HEK293 (cell line): ENCODE measurements at regions not wholly inside any gene's neighbourhood (a gene's known extent, or its start where the extent isn't known, plus 50 kb on each side); places are given as distances from the start of the nearest gene placed in this dataset.

Source experiments
- CTCF ChIA-PET: fragments of 350-600 bp; formaldehyde crosslinking; extraction: SDS; loops from one replicate; lab custom pipeline; 2021; ENCODE audit warnings: antibody characterized with exemption; lab: Yijun Ruan, JAX
- POLR2A ChIA-PET: fragments of 300-600 bp; formaldehyde crosslinking; extraction: SDS; loops from one replicate; lab custom pipeline; 2020; ENCODE audit warnings: antibody characterized with exemption, inconsistent platforms; lab: Yijun Ruan, JAX
- H3K27ac ChIP-seq: fragments of 200-500 bp; sonication (Bioruptor generic); 2 replicates; pipeline ENCODE4 v1.5.1; 2014; ENCODE audit warnings: low read depth, low read length, control low read depth, inconsistent platforms; ENCODE audit errors: extremely low read depth
- H3K36me3 ChIP-seq, 2 experiments: fragments of 200-500 bp in 1 of 2; sonication (Bioruptor generic) in 1 of 2; 1 replicate in 1 of 2; 2 replicates in 1 of 2; pipeline ENCODE4 v1.5.1; 2014 to 2017; ENCODE audit warnings: inconsistent platforms in 2 of 2, low read length in 2 of 2; ENCODE audit not compliant: control insufficient read depth in 2 of 2, insufficient read depth in 1 of 2
- H3K4me1 ChIP-seq: fragments of 200-500 bp; sonication (Bioruptor generic); 2 replicates; pipeline ENCODE4 v1.5.1; 2014; ENCODE audit warnings: mild to moderate bottlenecking, low read length, inconsistent platforms; ENCODE audit not compliant: control insufficient read depth, insufficient read depth
- H3K4me3 ChIP-seq: 2 replicates; pipeline ENCODE4 v1.5.1; 2011; ENCODE audit warnings: low read depth, mild to moderate bottlenecking, control low read depth, low read length, moderate library complexity
- H3K9me3 ChIP-seq: fragments of 200-500 bp; sonication (Bioruptor generic); 2 replicates; pipeline ENCODE4 v1.5.1; 2014; ENCODE audit warnings: low read depth, low read length, inconsistent platforms; ENCODE audit not compliant: control insufficient read depth, insufficient read depth
- KLF8 ChIP-seq: fragments of 450-650 bp; formaldehyde crosslinking; IDR thresholded peaks from 2 replicates; pipeline ENCODE4 v1.5.1; 2016; ENCODE audit warnings: missing biosample characterization, missing genetic modification characterization
- PRDM1 ChIP-seq: fragments of 450-650 bp; formaldehyde crosslinking; IDR thresholded peaks from 2 replicates; pipeline ENCODE4; 2016; ENCODE audit warnings: missing biosample characterization, missing genetic modification characterization
- ZBTB21 ChIP-seq: fragments of 450-650 bp; formaldehyde crosslinking; IDR thresholded peaks from 2 replicates; pipeline ENCODE4 v1.5.1; 2017; ENCODE audit warnings: missing biosample characterization, missing genetic modification characterization
- ZFP3 ChIP-seq: fragments of 450-650 bp; formaldehyde crosslinking; IDR thresholded peaks from 2 replicates; pipeline ENCODE4 v1.5.1; 2016; ENCODE audit warnings: low read depth, missing biosample characterization, missing genetic modification characterization
- ZIC2 ChIP-seq: fragments of 450-650 bp; formaldehyde crosslinking; IDR thresholded peaks from 2 replicates; pipeline ENCODE4 v1.5.1; 2016; ENCODE audit warnings: missing biosample characterization, missing genetic modification characterization
- ZNF114 ChIP-seq: fragments of 450-650 bp; formaldehyde crosslinking; IDR thresholded peaks from 2 replicates; pipeline ENCODE4 v1.5.0; 2017; ENCODE audit warnings: missing biosample characterization, missing genetic modification characterization
- ZNF157 ChIP-seq: fragments of 450-650 bp; formaldehyde crosslinking; IDR thresholded peaks from 2 replicates; pipeline ENCODE4 v1.5.1; 2016; ENCODE audit warnings: missing biosample characterization, missing genetic modification characterization
- ZNF16 ChIP-seq: fragments of 450-650 bp; formaldehyde crosslinking; IDR thresholded peaks from 2 replicates; pipeline ENCODE4 v1.5.1; 2016; ENCODE audit warnings: low read depth, missing biosample characterization, missing genetic modification characterization
- ZNF202 ChIP-seq: fragments of 450-650 bp; formaldehyde crosslinking; IDR thresholded peaks from 2 replicates; pipeline ENCODE4 v1.5.1; 2016; ENCODE audit warnings: missing biosample characterization, missing genetic modification characterization, borderline replicate concordance
- ZNF221 ChIP-seq: fragments of 450-650 bp; formaldehyde crosslinking; IDR thresholded peaks from 2 replicates; pipeline ENCODE4 v1.5.1; 2017; ENCODE audit warnings: missing biosample characterization, missing genetic modification characterization, borderline replicate concordance
- ZNF23 ChIP-seq: fragments of 450-650 bp; formaldehyde crosslinking; IDR thresholded peaks from 2 replicates; pipeline ENCODE4 v1.5.1; 2016; ENCODE audit warnings: missing biosample characterization, missing genetic modification characterization, borderline replicate concordance
- ZNF324 ChIP-seq: fragments of 450-650 bp; formaldehyde crosslinking; IDR thresholded peaks from 2 replicates; pipeline ENCODE4 v1.5.1; 2016; ENCODE audit warnings: missing biosample characterization, missing genetic modification characterization
- ZNF555 ChIP-seq: fragments of 450-650 bp; formaldehyde crosslinking; conservative IDR thresholded peaks from 2 replicates; pipeline ENCODE4 v1.5.1; 2017; ENCODE audit warnings: missing biosample characterization, mild to moderate bottlenecking, missing genetic modification characterization, inconsistent platforms
- ZNF623 ChIP-seq: fragments of 450-650 bp; formaldehyde crosslinking; IDR thresholded peaks from 2 replicates; pipeline ENCODE4 v1.5.1; 2016; ENCODE audit warnings: missing biosample characterization, missing genetic modification characterization
- ZNF654 ChIP-seq: fragments of 450-650 bp; formaldehyde crosslinking; IDR thresholded peaks from 2 replicates; pipeline ENCODE4 v1.5.1; 2016; ENCODE audit warnings: low read depth, missing biosample characterization, missing genetic modification characterization
- ZNF677 ChIP-seq: fragments of 450-650 bp; IDR thresholded peaks from 2 replicates; pipeline ENCODE4 v1.5.0; 2018; ENCODE audit warnings: missing biosample characterization, mild to moderate bottlenecking, missing genetic modification characterization, moderate library complexity
- ZNF785 ChIP-seq: fragments of 450-650 bp; formaldehyde crosslinking; IDR thresholded peaks from 2 replicates; pipeline ENCODE4 v1.5.1; 2016; ENCODE audit warnings: missing biosample characterization, missing genetic modification characterization
- ZSCAN30 ChIP-seq: fragments of 450-650 bp; IDR thresholded peaks from 2 replicates; pipeline ENCODE4 v1.5.1; 2018; ENCODE audit warnings: missing biosample characterization, mild to moderate bottlenecking, missing genetic modification characterization, moderate library complexity
- TF ChIP-seq, protein P1 (sequence below): fragments of 450-650 bp; formaldehyde crosslinking; IDR thresholded peaks from 2 replicates; pipeline ENCODE4 v1.5.1; 2016; ENCODE audit warnings: missing biosample characterization, missing genetic modification characterization
- TF ChIP-seq, protein P2 (sequence below): fragments of 450-650 bp; formaldehyde crosslinking; IDR thresholded peaks from 2 replicates; pipeline ENCODE4 v1.5.1; 2017; ENCODE audit warnings: missing biosample characterization, missing genetic modification characterization
- TF ChIP-seq, protein P3 (sequence below): fragments of 450-650 bp; formaldehyde crosslinking; IDR thresholded peaks from 2 replicates; pipeline ENCODE4 v1.5.1; 2017; ENCODE audit warnings: missing biosample characterization, missing genetic modification characterization
- TF ChIP-seq, protein P4 (sequence below): fragments of 450-650 bp; formaldehyde crosslinking; IDR thresholded peaks from 2 replicates; pipeline ENCODE4 v1.5.1; 2016; ENCODE audit warnings: missing biosample characterization, missing genetic modification characterization

DNA sequence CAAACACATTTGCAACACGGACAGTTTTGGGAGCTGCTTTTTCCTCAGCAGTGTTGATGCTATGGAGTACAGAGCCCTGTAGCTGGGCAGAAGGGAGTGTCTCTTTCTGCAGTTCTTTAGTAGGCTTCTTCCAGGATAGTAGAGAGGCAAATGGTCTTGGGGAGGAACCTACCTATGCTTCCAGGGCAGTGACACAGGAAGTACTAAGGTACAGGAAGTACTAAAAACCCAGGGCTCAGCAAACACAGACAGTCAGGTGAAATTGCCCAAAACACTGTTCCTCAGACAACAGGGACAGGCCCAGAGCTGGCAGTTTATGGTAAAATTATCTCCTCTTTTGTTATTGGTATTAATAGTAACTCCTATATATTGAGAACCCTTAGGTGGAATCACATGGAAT lies 217.6 kb downstream of the TTC8 start:
- POLR2A ChIA-PET, result no interaction called here
- Histone ChIP-seq H3K27ac (no peak overlapping the region), H3K4me3 (no peak overlapping the region)
- no peak for TF ChIP-seq ZNF221 (tag by site-specific recombination)
- TF ChIP-seq, all 188 proteins: peak for 0
- no peaks in the 10 kb centered on the region for H3K4me1 ChIP-seq
- CTCF ChIA-PET, result interaction anchor here (0.6 to 1.7 kb wide), 5 partner anchors 14 to 1246 kb away, joined by 3 to 4 read pairs (median 4); no protein-coding TSS in a partner anchor
- H3K36me3 ChIP-seq, result no peaks in the 10 kb centered on the region
- no peaks in the 10 kb centered on the region for H3K9me3 ChIP-seq

DNA sequence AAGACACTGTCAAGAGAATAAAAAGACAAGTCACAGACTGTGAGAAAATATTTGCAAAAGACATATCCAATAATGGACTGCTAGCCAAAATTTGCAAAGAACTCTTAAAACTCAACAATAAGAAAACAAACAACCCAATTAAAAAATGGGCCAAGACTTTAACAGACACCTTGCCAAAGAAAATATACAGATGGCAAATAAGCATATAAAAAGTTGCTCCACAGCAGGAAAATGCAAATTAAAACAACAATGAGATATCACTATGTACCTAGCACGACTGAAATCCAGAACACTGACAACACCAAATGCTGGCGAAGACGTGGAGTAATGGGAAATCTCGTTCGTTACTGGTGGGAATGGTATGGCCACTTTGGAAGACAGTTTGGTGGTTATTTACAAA lies 228.9 kb downstream of the TTC8 start:
- no peaks in the 10 kb centered on the region for H3K4me1 ChIP-seq
- CTCF ChIA-PET, result no interaction called here
- no peaks in the 10 kb centered on the region for H3K9me3 ChIP-seq
- TF ChIP-seq ZBTB21 (tag by site-specific recombination) (no peak), ZNF654 (tag by site-specific recombination) (no peak)
- TF ChIP-seq, all 188 proteins: peak for 0
- H3K27ac ChIP-seq, result no peak overlapping the region
- no peaks in the 10 kb centered on the region for H3K36me3 ChIP-seq
- POLR2A ChIA-PET, result no interaction called here
- no peak overlapping the region for H3K4me3 ChIP-seq

DNA sequence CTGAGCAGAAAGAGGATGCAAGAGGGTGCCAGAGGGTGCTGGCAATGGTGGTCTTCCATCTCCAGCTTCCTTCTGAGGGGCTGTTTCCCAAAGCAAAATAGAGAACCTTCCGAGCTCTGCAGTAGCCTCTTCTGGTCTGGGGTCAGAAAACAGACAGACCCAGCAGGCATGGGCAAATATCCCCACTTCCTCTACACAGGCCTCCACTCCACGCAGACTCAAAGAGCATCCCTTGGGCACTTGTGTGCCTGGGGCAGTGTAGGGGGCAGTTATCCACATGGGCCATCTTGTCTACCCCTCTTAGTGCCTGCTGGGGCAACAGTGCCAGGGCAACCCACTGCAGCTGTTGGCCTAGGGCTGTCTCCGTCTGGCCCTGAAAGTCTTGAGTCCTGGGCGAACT lies 231.9 kb downstream of the TTC8 start:
- no peaks in the 10 kb centered on the region for H3K9me3 ChIP-seq
- H3K4me3 ChIP-seq, result no peak overlapping the region
- CTCF ChIA-PET, result no interaction called here
- no peak overlapping the region for H3K27ac ChIP-seq
- TF ChIP-seq ZNF324 (tag by site-specific recombination) (no peak), ZNF202 (tag by site-specific recombination) (no peak), ZNF221 (tag by site-specific recombination) (no peak), ZNF16 (tag by site-specific recombination) (no peak)
- no peaks in the 10 kb centered on the region for H3K4me1 ChIP-seq
- no peaks in the 10 kb centered on the region for H3K36me3 ChIP-seq
- POLR2A ChIA-PET, result no interaction called here

DNA sequence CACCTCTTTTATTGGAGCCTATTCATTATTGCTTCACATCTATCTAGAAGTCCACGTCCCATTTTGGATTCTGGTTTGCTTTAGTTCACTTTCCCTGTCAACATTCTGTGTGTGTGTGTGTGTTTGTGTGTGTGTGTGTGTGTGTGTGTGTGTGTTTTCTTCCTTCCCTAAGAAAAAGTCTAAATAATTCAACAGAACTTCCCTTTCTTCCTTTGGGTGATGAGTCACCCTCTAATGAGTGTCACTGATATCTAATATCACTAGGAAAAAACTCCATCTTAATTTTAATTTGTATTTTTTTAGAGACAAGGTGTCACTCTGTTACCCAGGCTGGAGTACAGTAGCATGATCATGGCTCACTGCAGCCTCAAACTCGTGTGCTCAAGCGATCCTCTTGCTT lies 234.2 kb downstream of the TTC8 start:
- ChIA-PET CTCF (no interaction called here), POLR2A (no interaction called here)

More for the DNA sequence above, 234.2 kb downstream of the TTC8 start:
- no peak overlapping the region for H3K4me3 ChIP-seq
- TF ChIP-seq ZIC2 (tag by site-specific recombination), result no peak
- TF ChIP-seq, protein P1, sequence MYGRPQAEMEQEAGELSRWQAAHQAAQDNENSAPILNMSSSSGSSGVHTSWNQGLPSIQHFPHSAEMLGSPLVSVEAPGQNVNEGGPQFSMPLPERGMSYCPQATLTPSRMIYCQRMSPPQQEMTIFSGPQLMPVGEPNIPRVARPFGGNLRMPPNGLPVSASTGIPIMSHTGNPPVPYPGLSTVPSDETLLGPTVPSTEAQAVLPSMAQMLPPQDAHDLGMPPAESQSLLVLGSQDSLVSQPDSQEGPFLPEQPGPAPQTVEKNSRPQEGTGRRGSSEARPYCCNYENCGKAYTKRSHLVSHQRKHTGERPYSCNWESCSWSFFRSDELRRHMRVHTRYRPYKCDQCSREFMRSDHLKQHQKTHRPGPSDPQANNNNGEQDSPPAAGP, result no peak
- TF ChIP-seq ZNF785 (tag by site-specific recombination), result no peak
- no peak for TF ChIP-seq ZNF114 (tag by site-specific recombination)
- TF ChIP-seq, protein P2, sequence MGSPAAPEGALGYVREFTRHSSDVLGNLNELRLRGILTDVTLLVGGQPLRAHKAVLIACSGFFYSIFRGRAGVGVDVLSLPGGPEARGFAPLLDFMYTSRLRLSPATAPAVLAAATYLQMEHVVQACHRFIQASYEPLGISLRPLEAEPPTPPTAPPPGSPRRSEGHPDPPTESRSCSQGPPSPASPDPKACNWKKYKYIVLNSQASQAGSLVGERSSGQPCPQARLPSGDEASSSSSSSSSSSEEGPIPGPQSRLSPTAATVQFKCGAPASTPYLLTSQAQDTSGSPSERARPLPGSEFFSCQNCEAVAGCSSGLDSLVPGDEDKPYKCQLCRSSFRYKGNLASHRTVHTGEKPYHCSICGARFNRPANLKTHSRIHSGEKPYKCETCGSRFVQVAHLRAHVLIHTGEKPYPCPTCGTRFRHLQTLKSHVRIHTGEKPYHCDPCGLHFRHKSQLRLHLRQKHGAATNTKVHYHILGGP (tag by site-specific recombination), result no peak
- TF ChIP-seq, protein P3, sequence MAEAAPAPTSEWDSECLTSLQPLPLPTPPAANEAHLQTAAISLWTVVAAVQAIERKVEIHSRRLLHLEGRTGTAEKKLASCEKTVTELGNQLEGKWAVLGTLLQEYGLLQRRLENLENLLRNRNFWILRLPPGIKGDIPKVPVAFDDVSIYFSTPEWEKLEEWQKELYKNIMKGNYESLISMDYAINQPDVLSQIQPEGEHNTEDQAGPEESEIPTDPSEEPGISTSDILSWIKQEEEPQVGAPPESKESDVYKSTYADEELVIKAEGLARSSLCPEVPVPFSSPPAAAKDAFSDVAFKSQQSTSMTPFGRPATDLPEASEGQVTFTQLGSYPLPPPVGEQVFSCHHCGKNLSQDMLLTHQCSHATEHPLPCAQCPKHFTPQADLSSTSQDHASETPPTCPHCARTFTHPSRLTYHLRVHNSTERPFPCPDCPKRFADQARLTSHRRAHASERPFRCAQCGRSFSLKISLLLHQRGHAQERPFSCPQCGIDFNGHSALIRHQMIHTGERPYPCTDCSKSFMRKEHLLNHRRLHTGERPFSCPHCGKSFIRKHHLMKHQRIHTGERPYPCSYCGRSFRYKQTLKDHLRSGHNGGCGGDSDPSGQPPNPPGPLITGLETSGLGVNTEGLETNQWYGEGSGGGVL (tag by site-specific recombination), result no peak
- no peak for TF ChIP-seq ZNF623
- TF ChIP-seq ZNF157 (tag by site-specific recombination), result no peak
- no peak for TF ChIP-seq ZNF23 (tag by site-specific recombination)
- no peak for TF ChIP-seq ZSCAN30 (tag by site-specific recombination)
- no peak for TF ChIP-seq PRDM1
- TF ChIP-seq ZFP3 (tag by site-specific recombination), result no peak
- TF ChIP-seq, protein P4, sequence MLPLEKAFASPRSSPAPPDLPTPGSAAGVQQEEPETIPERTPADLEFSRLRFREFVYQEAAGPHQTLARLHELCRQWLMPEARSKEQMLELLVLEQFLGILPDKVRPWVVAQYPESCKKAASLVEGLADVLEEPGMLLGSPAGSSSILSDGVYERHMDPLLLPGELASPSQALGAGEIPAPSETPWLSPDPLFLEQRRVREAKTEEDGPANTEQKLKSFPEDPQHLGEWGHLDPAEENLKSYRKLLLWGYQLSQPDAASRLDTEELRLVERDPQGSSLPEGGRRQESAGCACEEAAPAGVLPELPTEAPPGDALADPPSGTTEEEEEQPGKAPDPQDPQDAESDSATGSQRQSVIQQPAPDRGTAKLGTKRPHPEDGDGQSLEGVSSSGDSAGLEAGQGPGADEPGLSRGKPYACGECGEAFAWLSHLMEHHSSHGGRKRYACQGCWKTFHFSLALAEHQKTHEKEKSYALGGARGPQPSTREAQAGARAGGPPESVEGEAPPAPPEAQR, result no peak
- no peak for TF ChIP-seq ZNF555 (tag by site-specific recombination)
- TF ChIP-seq ZNF677, result no peak
- no peak for TF ChIP-seq KLF8 (tag by site-specific recombination)
- TF ChIP-seq, all 188 proteins: peak for 0
- Histone ChIP-seq H3K36me3 (no peaks in the 10 kb centered on the region), H3K9me3 (no peaks in the 10 kb centered on the region), H3K27ac (no peak overlapping the region), H3K4me1 (no peaks in the 10 kb centered on the region)
